ENCODE measurements at regions not wholly inside any gene's neighbourhood (a gene's known extent, or its start where the extent isn't known, plus 50 kb on each side); places are given as distances from the start of the nearest gene placed in this dataset.

- TF ChIP-seq BRCA1 (IDR thresholded peaks at IDR 0.05; ENCODE audit: low read depth, low read length) (no peak), BCL11A (IDR thresholded peaks at IDR 0.05; ENCODE audit: low read depth in 2 of 2, low read length in 2 of 2) (no peak), CTCF (IDR thresholded peaks at IDR 0.05; ENCODE audit: control extremely low read depth in 1 of 3, insufficient read depth in 1 of 3, low read depth in 1 of 3, low read length in 3 of 3) (peak in 1 of 3 experiments; percentile 4; a peak in 1 of 4 replicates)
- Histone ChIP-seq H3K4me3 (ENCODE audit: extremely low read depth in 1 of 4, insufficient read depth in 2 of 4, low read depth in 3 of 4, low read length in 4 of 4) (no peak overlapping the region), H3K23me2 (ENCODE audit: low read depth, low read length) (no peaks in the 10 kb centered on the region), H4K20me1 (replicated peaks in 1 of 2; ENCODE audit: control insufficient read depth in 1 of 2, insufficient read depth in 2 of 2, low read length in 2 of 2) (no peaks in the 10 kb centered on the region), H3K9me3 (ENCODE audit: insufficient read depth in 2 of 2, low read depth in 1 of 2, low read length in 1 of 2) (no peaks in the 10 kb centered on the region), H3K9ac (replicated peaks in 1 of 4; ENCODE audit: extremely low read depth in 1 of 4, low read depth in 3 of 4, low read length in 3 of 4) (no peak overlapping the region), H3K36me3 (ENCODE audit: control insufficient read depth in 2 of 4, insufficient read depth in 4 of 4, low read length in 3 of 4) (no peaks in the 10 kb centered on the region), H3K4ac (replicated peaks; ENCODE audit: insufficient read length, low read depth, low read length) (no peak overlapping the region), H2BK5ac (ENCODE audit: low read depth, low read length) (peak overlapping the region; percentile 44; the same call in 1 of the 2 replicates), H4K8ac (ENCODE audit: extremely low read depth, insufficient read depth, low read length) (no peak overlapping the region), H3K27ac (ENCODE audit: low read depth, low read length) (no peak overlapping the region), H3K18ac (ENCODE audit: extremely low read depth, low read length) (peak overlapping the region; percentile 32; the same call in 1 of the 2 replicates), H2BK12ac (ENCODE audit: low read depth, low read length) (peak overlapping the region; percentile 85; the same call in 1 of the 2 replicates), H3K23ac (ENCODE audit: insufficient read length) (no peak overlapping the region), H2BK20ac (ENCODE audit: low read length) (peak overlapping the region; percentile 34; the same call in 1 of the 2 replicates), H3K56ac (replicated peaks; ENCODE audit: insufficient read length, low read depth, low read length) (no peak overlapping the region), H3K79me1 (ENCODE audit: low read depth, low read length) (no peaks in the 10 kb centered on the region), H3K14ac (ENCODE audit: insufficient read length) (no peak overlapping the region), H3K79me2 (ENCODE audit: control insufficient read depth in 1 of 2, insufficient read depth in 2 of 2, low read length in 2 of 2) (no peaks in the 10 kb centered on the region), H2AK5ac (ENCODE audit: low read depth, low read length) (no peak overlapping the region), H2AFZ (ENCODE audit: low read length) (no peak overlapping the region), H3K27me3 (replicated peaks in 1 of 4; ENCODE audit: control insufficient read depth in 3 of 4, extremely low read depth in 1 of 4, insufficient read depth in 3 of 4, low read length in 3 of 4) (no peaks in the 10 kb centered on the region), H3K4me1 (replicated peaks in 1 of 4; ENCODE audit: control insufficient read depth in 3 of 4, insufficient read depth in 4 of 4, low read length in 3 of 4) (peaks cover 0 to 14% (median 1%) of the 10 kb centered on the region in 4 experiments; a peak in 4 of 7 replicates), H2BK15ac (ENCODE audit: low read length) (no peak overlapping the region; the same call in 1 of the 2 replicates), H3K4me2 (ENCODE audit: insufficient read depth in 1 of 2, low read depth in 2 of 2, low read length in 2 of 2) (no peak overlapping the region), H4K5ac (ENCODE audit: insufficient read length, low read depth, low read length) (no peak overlapping the region), H2BK120ac (replicated peaks; ENCODE audit: low read depth, low read length) (no peak overlapping the region), H4K91ac (replicated peaks; ENCODE audit: insufficient read length, low read length) (no peak overlapping the region)
- ChIA-PET CTCF (ENCODE audit: partially characterized antibody) (interaction anchor here (0.9 to 1.2 kb wide), 4 partner anchors 9 to 152 kb away, joined by 3 to 4 read pairs (median 3); no protein-coding TSS in a partner anchor), POLR2A (ENCODE audit: partially characterized antibody) (interaction anchor here (0.9 kb wide), 1 partner anchor 283 kb away, joined by 3 read pairs; no protein-coding TSS in a partner anchor)
- DNase-seq (ENCODE audit: low read depth in 1 of 2, low spot score in 2 of 2) = no peak
- 84% methylated on average over 18 of the region's 18 CpGs; no CpG with 5 or more reads in 1 of the 2 experiments for WGBS, 2 experiments (ENCODE audit: extremely low coverage in 1 of 2, insufficient coverage in 1 of 2, insufficient read length in 1 of 2, insufficient replicate concordance in 2 of 2, low coverage in 1 of 2, low lambda C conversion rate in 2 of 2, missing lambda C conversion rate in 1 of 2)
- FAIRE-seq = no peak
Measured at GRCh38 chr12:124184456-124184855, 110.4 kb upstream of the RFLNA start.
